ENCODE measurements at regions not wholly inside any gene's neighbourhood (a gene's known extent, or its start where the extent isn't known, plus 50 kb on each side); places are given as distances from the start of the nearest gene placed in this dataset.

DNA sequence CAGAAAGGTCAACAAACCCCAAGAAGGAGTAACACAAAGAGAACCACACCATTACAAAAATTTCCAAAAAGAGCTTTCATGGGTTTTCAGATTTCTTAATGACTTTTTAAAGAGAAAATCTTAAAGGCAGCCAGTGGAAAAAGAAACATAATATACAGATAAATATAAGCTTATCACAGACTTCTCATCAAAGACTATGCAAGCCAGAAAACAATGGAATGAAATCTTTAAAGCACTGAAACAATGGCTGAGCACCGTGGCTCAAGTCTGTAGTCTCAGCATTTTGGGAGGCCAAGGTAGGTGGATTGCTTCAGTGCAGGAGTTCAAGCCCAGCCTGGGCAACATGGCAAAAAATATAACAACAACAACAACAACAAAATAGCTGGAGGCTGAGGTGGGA, 237.4 kb downstream of the CYP26B1 start:
- TF ChIP-seq EZH2 (IDR thresholded peaks at IDR 0.05; ENCODE audit: borderline replicate concordance, insufficient read depth, low read length, poor library complexity, severe bottlenecking), result no peak
- TF ChIP-seq POLR2AphosphoS5 (IDR thresholded peaks at IDR 0.05), result no peak
- TF ChIP-seq, protein P1, sequence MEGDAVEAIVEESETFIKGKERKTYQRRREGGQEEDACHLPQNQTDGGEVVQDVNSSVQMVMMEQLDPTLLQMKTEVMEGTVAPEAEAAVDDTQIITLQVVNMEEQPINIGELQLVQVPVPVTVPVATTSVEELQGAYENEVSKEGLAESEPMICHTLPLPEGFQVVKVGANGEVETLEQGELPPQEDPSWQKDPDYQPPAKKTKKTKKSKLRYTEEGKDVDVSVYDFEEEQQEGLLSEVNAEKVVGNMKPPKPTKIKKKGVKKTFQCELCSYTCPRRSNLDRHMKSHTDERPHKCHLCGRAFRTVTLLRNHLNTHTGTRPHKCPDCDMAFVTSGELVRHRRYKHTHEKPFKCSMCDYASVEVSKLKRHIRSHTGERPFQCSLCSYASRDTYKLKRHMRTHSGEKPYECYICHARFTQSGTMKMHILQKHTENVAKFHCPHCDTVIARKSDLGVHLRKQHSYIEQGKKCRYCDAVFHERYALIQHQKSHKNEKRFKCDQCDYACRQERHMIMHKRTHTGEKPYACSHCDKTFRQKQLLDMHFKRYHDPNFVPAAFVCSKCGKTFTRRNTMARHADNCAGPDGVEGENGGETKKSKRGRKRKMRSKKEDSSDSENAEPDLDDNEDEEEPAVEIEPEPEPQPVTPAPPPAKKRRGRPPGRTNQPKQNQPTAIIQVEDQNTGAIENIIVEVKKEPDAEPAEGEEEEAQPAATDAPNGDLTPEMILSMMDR (IDR thresholded peaks at IDR 0.05; ENCODE audit: poor library complexity, severe bottlenecking), result no peak
- TF ChIP-seq, protein P2, sequence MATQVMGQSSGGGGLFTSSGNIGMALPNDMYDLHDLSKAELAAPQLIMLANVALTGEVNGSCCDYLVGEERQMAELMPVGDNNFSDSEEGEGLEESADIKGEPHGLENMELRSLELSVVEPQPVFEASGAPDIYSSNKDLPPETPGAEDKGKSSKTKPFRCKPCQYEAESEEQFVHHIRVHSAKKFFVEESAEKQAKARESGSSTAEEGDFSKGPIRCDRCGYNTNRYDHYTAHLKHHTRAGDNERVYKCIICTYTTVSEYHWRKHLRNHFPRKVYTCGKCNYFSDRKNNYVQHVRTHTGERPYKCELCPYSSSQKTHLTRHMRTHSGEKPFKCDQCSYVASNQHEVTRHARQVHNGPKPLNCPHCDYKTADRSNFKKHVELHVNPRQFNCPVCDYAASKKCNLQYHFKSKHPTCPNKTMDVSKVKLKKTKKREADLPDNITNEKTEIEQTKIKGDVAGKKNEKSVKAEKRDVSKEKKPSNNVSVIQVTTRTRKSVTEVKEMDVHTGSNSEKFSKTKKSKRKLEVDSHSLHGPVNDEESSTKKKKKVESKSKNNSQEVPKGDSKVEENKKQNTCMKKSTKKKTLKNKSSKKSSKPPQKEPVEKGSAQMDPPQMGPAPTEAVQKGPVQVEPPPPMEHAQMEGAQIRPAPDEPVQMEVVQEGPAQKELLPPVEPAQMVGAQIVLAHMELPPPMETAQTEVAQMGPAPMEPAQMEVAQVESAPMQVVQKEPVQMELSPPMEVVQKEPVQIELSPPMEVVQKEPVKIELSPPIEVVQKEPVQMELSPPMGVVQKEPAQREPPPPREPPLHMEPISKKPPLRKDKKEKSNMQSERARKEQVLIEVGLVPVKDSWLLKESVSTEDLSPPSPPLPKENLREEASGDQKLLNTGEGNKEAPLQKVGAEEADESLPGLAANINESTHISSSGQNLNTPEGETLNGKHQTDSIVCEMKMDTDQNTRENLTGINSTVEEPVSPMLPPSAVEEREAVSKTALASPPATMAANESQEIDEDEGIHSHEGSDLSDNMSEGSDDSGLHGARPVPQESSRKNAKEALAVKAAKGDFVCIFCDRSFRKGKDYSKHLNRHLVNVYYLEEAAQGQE (IDR thresholded peaks at IDR 0.05; ENCODE audit: borderline replicate concordance), result no peak
- no peak for TF ChIP-seq MXI1 (conservative IDR thresholded peaks at IDR 0.05; ENCODE audit: poor library complexity, severe bottlenecking)
- no peak for TF ChIP-seq EP300 (conservative IDR thresholded peaks at IDR 0.05; ENCODE audit: poor library complexity, severe bottlenecking)
- no peak for TF ChIP-seq SMC3 (conservative IDR thresholded peaks at IDR 0.05; ENCODE audit: poor library complexity)

Measured in neural cell (in vitro differentiated cells).